HG03378 (cell line): ENCODE measurements at regions not wholly inside any gene's neighbourhood (a gene's known extent, or its start where the extent isn't known, plus 50 kb on each side); places are given as distances from the start of the nearest gene placed in this dataset.

Experiments
- ATAC-seq: cut with Tn5 transposase; IDR thresholded peaks from one replicate; pipeline ENCODE4 v1.9.1; 2021; ENCODE audit warnings: mild to moderate bottlenecking, moderate library complexity; ENCODE audit not compliant: unreplicated experiment

GRCh38 chr10:76735866-76736265, 901.7 kb downstream of the KCNMA1 start:
- no peak for ATAC-seq

DNA sequence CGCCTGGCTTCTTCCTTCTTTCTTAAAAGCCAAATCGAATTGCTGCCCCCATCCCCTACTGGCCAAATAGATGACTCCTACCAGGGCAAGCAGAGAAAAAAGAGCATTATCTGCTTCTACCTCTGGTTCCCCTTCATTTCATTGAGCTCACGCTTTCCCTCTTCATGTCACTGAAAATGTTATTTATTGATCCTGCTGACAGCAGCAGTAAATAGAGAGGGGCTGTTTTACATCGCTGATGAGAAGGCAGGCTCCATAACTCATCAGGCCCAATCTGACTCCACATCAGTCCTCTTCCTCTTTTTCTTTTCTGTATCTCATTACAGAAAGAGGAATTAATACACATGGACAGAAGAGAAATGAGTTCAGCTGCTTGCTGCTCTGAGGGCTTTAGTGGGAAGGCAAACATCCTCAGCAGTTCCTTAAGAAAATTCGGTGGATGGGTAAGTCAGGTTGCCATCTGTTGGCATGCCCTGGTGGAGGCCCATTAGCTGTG, 904.1 kb downstream of the KCNMA1 start:
- no peak for ATAC-seq

GRCh38 chr10:76732306-76732705, 905.3 kb downstream of the KCNMA1 start:
- ATAC-seq: no peak

- ATAC-seq: no peak
Measured at GRCh38 chr10:76729841-76730487, 907.6 kb downstream of the KCNMA1 start.

DNA sequence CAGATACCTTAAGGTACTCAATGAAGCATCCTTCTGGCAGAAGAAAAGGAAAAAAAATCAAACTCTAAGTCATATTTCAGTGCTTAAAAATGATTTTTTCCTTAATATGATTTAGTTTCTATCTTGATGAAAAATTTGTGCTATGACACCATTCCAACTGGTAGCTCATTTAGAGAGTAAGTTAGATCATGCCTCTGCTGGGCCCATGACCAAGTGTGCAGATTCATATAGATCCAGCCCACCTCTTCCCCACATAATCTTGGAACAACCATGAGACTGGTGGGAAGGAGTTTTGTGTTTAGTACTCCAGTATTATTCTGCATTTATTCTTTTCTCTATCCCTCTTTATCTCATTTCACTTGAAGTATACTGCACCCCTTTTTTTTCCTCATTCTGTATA, 908.3 kb downstream of the KCNMA1 start:
- no peak for ATAC-seq

- no peak for ATAC-seq
Measured at GRCh38 chr10:76727038-76727437, 910.6 kb downstream of the KCNMA1 start.

DNA sequence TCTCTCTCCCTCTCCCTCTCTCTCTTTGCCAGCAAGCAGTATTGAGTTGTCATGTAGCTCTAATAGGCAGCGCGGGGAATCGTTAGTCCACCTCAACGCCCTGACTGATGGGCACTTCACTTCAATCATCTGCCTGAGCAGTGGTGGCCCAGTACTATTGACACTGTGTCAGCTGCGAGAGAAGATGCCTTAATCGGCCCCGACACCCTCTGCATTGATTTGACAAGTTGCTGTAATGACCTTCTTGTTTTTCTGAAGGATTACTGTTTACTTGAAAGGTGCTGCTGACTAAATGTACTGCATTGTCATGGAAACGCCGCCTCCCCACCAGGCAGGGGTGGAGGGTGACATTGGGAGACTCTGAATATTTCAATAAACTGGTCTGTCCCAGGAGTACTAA, 913.8 kb downstream of the KCNMA1 start:
- no peak for ATAC-seq

DNA sequence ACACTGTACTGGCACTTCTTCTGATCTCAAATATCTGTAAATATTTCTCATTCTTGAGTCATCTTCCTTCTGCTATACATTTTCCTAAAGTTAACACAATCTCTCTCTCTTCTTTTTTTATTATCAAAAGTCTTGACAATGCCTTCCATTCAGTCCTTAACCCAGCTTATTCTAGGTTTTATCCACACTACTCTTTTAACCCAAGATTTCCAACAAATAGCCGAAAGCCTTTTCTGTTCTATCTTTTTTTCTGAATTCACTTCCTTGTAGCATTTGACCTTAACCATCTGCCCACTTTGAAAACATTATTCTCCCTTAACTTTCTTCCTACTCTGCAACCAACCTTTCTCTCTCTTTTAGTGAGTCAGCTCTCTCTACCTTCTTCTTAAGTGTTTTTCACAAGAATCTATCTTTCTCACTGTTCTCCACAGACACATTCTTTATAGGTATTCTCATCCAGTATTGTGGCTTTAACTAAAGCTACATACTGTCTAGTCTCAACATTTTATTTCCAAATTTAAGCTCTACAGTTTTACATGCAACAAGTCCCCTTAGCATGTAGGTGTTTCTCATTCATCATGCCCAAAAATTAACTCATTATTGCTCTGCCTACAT, 915.6 kb downstream of the KCNMA1 start:
- ATAC-seq: no peak

GRCh38 chr10:76719006-76719405, 918.6 kb downstream of the KCNMA1 start:
- ATAC-seq: no peak

GRCh38 chr10:76717141-76717540, 920.5 kb downstream of the KCNMA1 start:
- ATAC-seq: no peak

DNA sequence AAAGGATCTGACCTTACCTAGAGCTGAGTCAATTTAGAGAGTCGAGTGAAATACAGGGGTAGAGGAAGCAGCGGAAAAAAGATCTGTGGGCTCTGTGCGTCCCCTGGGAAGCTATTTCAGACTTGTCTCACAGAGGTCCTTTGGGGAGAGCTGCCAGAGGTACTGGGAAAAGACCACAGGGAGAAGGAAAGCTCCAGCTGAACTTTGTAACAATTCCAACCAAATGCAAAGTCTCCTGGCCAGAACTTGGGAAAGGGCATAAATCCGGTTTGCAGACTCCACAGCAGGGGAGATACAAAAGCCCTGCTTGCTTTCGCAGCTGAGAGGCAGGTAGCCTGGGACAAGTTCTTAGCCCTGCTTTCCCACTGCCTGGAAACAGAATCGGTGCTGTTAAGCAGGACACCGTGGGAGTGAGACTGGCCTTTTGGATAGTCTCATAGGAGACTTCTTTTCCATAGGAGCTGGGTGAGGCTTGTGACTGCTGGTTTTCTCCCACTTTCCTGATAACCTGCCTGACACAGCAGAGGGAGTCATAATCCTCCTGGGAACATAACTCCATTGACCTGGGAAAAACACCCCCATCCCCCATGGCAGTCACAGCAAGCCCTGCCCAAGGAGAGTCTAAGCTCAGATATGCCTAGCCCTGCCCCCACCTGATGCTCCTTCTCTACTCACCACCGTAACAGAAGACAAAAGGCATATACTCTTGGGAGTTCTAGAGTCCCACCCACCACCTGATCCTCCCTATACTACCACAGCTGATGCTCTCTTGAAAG, 926.2 kb downstream of the KCNMA1 start:
- no peak for ATAC-seq

DNA sequence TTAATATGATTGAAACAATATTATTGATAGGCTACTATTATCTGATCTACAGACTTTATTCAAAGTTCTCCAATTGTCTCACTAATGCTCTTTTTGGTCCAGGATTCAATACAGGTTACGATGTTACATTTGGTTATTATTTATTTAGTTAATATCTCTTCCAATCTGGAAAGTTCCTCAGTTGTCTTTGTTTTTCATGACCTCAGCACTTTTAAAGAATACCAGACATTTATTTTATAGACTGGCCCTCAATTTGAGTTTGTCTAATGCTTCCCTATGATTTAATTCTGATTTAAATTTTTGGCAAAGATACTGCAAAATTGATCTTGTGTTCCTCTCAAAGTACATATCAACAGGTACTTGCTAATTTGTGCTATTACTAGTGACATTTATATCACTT, 937.4 kb downstream of the KCNMA1 start:
- ATAC-seq: no peak

GRCh38 chr10:76697923-76698322, 939.7 kb downstream of the KCNMA1 start:
- ATAC-seq: no peak

DNA sequence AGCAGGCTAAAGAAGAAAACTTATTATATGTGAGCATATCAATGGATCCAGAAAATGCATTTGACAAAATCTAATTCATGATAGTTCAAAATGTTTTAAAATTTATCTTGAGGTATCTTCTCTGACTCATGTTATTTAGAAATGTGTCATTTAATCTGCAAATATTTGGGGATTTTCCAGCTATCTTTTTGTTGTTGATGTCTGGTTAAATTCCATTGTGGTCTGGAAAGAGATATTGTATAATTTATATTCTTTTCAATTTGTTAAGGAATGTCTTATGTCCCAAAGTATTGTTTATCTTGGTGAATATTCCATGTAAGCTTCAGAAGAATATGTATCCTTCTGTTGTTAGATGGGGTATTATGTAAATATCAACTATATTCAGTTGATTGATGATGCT, 942.5 kb downstream of the KCNMA1 start:
- no peak for ATAC-seq

DNA sequence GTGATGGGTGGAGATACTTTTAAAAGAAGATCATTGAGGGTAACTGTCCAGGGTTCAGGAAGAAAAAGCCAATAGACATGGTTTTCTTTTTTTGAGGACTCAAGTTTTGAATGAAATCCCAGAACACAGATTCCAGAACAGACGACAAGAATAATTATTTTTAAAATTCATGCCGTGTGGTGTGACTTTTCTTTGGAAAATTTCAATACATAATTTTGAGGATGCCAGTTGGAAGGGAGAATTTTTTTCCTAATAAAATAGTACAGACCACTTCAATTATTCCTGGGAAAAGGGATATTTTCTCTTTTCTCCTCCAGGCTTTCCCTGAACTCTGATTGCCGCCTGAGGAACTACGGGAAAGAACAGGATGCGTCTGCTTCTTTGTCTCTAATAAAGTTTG, 951.4 kb downstream of the KCNMA1 start:
- ATAC-seq: no peak

GRCh38 chr10:76684968-76685367, 952.6 kb downstream of the KCNMA1 start:
- ATAC-seq: no peak

DNA sequence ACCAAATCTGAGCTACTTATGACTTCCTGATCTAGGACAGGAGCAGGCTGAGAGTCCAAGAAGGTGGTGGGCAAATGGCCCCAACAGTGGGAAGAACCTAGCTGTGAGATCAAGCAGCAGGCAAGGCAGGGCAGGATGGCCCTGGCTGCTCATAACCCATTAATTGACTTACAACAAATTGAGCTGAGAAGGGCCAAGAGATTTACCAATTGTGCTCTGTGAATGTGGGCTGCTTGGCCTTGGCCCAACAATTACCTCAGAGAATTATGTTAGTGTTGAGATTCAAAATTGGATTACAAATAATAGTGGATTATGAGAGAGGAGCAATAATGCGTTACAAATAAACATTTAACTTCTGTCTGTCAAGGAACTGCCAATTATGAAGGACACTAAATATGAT, 956.5 kb downstream of the KCNMA1 start:
- no peak for ATAC-seq

- ATAC-seq: no peak
Measured at GRCh38 chr10:76679030-76679429, 958.6 kb downstream of the KCNMA1 start.

GRCh38 chr10:76675951-76676587, 961.5 kb downstream of the KCNMA1 start:
- no peak for ATAC-seq

DNA sequence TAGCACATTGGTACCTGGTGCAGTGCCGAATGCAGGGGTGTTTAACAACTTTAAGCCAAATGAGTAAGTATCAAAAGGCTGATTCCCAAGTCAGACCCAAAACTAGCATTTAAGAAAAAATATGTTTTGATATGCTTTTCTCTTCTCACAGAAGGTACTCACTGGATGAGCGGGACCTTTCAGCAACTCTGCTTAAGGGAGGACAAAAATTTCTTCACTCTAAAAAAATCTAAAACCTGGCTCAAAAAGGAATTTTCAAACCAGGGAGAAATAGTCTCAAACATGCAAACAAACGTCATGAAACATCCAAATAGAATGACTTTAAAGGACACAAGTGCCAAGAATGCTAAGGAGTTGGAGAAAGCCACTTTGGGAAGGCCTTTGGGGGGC, 962.1 kb downstream of the KCNMA1 start:
- no peak for ATAC-seq
